ENCODE measurements at regions not wholly inside any gene's neighbourhood (a gene's known extent, or its start where the extent isn't known, plus 50 kb on each side); places are given as distances from the start of the nearest gene placed in this dataset.
"Not testable (repeated sequence)": the region's sequence is repeated elsewhere in the genome, so short reads cannot be mapped to it uniquely, and the experiment has no call there.

DNA sequence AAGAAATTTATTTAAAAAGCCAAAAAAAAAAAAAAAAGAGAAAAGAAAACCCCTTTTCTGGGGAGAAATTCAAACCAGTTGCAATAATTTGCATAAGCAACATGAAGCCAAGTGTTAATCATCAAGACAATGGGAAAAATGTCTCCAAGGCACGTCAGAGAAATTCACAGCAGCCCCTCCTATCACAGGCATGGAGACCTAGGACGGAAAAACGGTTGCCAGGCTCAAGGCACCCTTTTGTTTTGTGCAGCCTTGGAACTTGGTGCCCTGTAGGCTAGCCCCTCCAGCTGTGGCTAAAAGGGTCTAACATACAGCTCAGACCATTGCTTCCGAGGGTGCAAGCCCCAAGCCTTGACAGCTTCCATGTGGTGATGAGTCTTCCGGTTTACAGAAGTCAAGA lies 509.2 kb upstream of the SOX11 start:
- no peak for DNase-seq

DNA sequence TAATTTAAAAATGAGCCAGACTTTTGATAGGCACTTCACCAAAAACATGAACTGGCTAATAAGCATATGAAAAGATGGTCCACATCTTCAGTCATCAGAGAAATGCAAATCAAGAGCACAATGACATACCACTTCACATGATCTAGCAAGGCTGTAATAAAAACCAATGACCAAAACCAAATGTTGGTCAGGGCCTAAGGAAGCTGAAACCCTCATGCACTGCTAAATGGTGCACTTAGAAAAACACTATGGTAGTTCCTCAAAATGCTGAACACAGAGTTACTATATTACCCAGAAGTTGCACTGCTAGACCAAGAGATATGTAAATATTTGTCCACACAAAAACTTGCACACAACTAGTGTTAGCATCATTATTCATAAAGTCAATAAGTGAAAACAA lies 504.9 kb upstream of the SOX11 start:
- no peak for DNase-seq

DNA sequence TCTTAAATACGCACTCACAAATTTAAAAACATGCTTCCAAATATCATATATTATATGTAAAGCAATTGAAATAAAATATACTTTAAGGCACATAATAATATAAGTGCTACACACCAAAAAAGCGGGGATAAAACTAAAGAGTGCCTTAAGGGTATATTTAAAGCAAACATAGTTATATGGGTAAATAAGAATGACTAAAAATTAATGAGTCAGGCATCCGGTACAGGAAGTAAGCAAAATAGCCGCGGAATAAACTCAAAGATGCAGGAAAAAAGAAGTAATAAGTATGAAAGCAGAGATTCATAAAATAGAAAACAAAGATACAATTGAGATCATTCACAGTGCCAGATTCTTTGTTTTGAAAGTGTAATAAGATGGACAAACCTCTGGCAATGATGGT lies 503.5 kb upstream of the SOX11 start:
- no peak for DNase-seq

DNA sequence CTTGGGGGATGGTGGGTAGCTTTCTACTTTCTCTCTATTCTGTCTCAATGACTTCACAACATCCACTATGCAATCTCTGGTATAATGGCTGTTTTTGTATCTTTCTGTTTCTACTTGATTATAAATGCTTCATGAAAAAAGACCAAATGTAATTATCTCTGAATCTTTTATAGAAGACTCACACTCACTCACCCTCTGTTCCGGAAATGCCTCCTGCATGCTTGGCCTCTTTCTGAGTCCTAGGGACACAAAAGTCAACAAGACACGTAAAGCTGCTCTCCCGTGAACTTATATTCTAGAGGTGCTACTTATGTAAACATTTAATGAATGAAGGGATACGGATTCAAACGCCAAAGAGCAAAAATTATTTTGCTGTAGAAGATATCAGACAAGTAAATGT lies 502.2 kb upstream of the SOX11 start:
- no peak for DNase-seq

DNA sequence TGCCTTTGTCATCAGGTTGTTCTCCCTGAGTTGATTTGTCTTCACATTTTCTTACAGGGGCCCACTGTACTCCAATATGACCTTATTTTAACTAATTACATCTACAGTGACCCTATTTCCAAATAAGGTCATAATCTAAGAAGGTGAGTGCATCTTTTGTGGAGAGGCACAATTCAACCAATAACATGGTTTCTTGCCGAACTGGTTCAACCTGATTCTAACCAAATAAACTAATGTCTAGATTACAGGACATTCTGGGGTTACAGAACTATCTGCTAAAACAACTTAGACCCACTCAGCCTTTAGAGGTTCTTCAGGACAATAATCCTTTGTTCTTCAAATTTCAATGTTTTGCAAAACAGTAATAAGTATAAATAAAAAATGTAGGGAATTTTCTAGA lies 496.5 kb upstream of the SOX11 start:
- no peak for DNase-seq

DNA sequence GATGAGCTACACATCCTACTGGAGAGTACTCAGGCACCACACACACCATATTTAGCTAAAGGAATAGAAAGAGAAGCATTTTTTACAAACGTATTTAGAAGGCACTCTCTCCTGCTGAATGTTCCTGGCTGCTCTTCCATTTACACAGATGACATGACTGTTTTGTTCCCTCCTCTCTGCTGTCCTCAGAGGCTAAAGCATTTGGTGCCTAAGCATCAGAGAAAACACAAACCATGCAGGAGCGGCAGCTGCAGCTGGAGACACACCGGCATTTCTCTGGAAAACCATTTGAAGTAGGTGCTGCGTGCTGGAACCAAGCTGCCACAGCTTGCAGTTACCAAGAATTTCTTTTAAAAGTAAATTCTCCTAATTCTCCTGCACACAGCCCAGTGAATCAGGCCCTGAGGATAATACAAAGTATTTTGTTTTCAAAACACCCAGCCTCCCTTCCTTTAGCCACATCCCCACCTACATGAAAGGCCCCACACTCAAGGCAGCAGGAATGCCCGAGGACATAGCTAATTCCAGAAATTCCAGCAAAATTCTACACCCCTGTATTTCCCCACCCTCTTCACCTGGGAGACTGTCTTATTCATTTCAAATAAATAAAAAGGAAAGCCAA lies 488.9 kb upstream of the SOX11 start:
- DNase-seq: no peak

DNA sequence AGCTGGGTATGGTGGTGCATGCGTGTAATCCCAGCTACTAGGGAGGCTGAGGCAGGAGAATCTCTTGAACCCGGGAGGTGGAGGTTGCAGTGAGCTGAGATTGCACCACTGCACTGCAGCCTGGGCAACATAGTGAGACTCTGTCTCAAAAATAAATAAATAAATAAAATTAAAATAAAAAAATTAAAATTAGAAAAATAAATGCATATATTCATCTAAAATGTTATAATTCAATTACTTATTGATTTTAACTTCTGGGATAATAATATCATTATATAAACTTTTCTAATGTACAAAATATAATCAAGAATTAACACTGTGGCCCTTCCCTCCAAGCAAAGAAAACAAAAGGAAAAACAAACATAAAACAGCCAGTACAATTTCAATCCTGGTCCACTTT lies 485.4 kb upstream of the SOX11 start:
- not testable (repeated sequence) for DNase-seq

DNA sequence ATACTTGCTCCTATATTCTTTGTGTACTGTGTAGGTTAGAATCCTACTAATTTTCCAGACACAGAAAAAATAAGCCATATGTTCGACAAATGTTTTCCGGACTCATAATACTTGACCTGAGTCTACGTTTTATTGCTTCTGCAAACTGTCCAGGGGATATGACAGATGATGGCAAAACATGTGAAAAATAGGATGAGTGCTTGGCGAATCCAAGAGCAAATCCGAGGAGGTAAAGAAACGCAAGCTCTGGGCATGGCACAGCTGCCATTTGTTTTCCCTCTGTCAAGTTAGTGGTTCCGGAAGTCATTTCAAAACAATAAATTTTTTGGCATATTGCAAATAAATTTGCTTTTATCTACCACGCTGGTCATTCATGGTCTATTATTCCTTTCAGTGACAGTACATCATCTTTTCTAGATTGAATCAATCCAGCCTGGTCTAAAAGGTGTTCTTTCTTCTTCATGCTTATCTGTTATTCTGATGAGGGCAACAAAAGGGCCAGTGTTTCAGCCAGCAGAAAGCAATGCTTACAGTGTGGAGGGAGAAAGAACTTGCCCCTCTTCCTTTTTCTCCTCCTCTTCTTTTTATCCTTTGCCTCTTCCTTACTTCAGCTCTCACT lies 476.1 kb upstream of the SOX11 start:
- no peak for DNase-seq

DNA sequence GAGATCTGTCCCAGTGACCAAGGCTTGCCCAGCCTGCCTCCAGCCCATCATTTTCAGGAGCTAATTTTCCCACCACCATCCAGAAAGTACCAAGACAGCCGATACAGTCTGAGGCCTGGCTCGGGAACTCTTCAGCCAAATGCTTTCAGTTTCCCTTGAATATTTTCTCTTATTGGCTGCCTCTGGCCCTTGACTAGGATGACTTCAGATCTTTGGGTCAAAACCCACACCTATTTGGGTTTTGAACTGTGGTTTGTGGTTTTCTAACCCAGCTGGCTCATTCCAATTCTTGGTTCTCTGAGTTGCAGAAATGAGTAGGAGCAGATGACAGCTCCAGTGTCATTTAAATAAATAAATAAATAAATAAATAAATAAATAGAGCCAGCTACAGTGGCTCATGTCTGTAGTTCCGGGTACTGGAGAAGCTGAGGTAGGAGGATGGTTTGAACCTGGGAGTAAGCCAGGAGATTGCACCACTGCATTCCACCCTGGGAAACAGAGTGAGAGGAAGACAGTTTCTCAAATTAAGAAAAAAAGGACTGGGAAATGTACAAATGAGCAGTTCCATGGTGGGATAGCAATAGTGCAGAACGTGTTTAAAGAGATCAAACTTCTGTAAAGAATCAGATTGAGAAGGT lies 465.0 kb upstream of the SOX11 start:
- DNase-seq: no peak

DNA sequence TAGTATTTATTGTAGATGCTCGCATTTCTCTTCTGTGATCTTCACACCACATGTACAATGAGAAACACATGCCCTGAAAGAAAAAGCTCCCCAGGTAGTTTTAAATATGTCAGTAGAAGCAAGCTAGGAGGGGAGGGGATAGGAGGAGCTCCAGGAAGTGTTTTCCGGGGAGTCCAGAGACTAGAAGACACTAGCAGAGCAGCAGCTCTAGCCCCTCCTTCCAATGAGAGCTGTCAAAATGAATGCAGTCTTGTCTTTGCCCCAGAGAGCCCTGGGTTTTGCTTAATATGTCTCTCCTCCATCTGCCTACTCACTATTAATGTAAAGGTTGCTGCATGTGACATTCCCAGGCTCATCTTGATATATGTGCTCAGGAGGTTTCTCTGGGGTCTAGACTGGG lies 462.6 kb upstream of the SOX11 start:
- DNase-seq: no peak

DNA sequence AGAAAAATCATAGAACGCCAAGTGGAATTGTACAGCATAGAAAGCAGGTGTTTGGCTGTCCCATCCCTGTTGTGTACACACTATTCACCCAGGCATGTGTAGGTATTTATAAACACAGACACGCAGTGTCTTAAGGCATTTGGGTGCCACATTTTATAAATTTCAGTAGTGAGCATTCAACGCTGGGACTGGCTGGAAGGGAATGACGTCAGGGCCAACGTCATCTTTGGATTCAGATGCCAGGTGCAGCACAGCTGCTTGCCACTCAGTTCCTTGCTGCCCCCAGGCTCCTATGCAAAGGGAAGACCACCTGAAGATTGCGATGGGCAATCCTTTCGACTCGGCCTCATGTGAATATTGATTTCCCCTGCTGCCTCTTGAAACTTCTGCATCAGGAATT lies 461.7 kb upstream of the SOX11 start:
- no peak for DNase-seq

DNA sequence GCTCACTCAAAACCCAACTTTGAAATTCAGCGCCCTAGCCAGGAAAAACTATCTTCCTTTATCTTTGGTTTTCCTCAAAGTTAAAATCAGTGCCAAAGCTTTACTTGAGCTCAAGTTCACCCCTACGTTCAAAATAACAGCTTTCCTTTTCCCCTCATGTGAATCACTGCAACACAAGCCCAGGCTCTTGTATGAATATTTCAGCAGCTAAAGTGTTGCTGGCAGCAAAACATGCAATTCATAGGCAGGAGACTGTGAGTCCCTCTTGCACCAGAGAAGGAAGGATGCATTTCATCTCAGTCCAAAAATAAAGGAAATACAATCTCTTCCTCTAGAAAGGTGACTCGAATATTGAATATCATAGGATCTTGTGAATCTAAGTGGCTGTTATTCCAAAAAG lies 461.3 kb upstream of the SOX11 start:
- DNase-seq: no peak

DNA sequence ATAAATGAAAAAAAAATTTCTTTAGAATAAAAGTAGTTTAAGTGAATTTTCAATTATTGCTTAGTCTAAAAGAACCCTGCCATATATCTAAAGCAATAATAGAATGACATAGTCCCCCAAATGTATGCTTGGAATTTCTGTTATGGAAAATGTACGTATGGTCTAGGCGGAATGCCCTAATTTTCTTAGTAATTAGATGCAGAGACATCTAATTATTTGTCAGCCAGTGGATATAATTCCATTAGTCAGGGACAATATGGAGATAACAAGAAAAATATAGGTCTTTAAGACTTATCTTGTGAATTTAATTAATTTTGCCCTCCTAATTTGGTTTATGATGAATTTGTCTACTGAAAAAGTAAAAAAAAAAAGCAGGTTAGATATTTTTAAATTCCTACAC lies 460.9 kb upstream of the SOX11 start:
- no peak for DNase-seq

DNA sequence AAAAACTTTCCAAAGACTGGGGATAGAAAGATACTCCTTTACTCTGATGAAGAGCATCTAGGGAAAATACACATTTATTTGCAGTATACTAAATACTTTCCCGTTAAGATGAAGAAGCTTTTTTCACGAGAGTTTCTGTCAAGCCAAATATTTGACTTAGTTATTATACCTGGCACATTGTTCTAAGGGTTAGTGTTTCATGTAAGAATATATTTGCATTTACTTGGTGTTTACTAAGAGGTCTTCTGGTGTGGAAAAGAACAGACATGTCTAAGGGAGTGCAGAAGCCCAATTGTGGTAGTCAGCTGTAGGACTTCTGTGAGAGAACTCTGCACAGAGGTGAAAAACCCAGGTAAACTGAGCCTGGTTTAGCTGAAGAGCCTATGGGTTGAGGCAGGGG lies 457.6 kb upstream of the SOX11 start:
- no peak for DNase-seq

DNA sequence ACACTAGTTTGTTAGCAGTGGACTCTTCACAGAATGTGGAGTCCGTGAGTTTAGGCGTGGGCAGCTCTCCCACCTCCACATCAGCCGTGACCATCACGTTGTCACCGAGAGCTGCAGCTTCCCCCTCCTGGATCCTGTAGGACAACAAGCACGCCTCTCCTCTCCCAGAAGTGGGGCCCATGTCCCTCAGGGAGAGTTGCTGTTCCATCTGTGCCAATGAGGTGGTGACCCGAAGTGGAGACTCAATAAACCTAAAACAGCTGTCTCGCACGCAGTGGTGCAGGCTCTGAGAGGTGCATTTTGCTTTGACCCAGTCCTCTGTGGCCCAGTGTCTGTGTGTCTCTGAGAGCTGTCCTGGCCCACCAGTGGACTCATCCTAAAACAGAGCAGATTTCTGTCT lies 456.5 kb upstream of the SOX11 start:
- DNase-seq: no peak

DNA sequence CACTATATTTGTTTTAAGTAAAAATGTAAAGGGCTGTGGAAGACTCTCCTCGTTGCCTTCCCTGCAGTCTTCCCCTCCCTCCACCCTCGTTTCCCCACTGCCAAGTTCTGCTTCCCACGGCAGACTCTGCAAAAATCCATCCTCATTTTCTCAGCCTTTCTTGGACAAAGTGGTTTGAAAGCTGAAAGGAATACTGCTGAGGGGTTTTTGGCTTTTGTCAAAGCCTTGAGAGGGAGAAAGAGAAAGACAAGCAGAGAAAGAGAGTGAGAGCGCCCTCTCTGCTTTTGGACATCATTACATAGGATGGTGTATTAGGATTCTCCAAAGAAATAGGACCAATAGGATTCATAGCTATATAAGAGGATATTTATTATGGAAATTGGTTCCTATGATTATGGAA lies 455.9 kb upstream of the SOX11 start:
- no peak for DNase-seq

DNA sequence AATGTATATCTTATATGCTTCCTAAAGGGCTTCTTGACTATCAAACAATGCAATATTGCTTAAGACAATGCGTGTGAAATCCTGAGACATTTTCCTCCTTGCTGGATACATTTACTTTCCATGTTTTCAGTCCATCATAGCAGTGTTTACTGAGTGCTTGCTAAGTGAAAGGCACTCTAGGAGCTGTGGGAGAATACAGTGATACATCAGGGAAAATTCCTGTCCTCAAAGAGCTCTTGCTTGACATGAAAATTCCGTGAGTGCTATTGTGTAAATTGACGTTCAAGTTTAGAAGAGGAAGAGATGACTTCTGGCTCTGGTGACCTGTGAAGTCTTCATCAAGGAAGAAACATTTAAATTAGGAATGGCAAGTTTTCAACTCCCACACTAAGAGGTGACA lies 449.4 kb upstream of the SOX11 start:
- no peak for DNase-seq

DNA sequence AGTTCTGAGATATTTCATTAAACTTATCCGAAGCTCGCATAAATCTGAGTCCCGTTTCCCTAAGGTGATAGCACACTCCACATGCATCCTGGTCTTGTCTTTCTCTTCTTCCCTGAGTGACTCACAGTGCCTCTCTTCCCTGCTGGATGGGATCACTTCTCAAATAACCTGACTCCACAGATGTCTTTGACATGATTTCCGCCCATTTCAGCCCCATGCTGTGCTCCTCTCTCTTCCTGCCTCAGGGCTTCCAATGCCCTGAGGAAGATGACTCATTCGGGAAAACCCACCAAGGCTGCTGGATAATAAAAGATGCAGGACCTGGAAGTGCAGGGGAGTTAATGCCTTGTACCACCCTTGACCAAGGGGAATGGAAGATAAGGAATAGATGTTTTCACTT lies 441.7 kb upstream of the SOX11 start:
- no peak for DNase-seq

DNA sequence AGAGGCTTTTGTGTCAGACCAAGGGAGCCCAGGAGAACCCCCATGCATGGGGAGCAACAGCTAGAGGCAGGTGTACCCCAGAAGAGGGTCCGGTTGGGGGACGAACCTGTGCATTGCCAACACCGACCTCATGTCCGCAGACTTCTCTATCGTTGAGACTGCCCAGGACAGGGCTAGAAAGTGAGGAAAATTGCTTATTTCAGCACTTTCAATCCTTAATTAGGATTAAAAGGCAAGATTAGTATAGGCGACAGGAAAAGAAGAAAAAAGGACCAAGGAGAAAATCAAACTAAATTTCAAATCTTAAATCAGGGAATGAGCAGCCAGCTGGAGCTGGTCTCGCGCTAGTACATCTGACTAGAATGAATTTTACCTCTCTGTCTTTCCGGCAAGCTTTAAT lies 438.9 kb upstream of the SOX11 start:
- DNase-seq: no peak

DNA sequence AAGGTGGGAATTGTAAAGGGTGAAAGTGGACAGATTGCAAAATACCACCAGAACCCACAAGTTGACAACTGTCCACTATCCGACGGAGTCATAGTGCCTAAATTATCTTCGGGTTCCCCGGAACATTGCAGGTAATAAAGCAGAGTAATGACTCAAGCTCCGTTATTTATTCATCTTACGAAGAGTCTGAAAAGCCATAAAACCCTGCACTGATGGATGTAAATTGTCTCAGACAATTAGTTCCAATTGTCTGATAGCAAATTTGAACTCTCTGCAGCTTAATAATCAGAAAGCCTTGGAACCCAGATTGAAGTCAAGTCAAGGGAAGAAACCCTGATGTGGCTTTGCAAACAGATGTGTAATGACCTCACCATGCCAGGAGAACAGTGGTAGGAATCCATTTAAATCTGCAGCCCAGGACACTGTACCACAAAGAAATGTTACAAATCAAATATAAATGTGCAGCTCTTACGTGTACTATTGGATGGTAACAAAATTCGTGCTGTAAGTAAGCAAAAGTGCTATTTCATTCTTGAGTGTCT lies 437.3 kb upstream of the SOX11 start:
- DNase-seq: no peak

DNA sequence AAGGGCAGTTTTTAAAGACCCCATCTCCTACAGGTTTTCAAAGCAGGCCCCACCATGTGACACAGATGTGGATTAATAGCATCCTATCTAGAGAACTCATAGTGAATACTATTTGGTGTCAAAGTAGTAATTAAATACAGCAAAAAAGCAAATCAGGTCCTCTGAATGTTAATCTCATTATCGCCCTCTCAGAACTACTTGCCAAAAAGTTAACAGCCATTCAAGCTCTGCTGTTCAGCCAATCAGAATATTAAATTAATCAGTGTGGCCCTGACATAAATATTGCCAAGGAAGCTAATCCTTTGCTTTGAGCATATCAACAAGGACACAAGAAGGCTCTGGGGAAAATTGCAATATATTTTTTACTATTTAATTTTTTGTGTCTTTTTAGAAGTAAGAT lies 428.9 kb upstream of the SOX11 start:
- no peak for DNase-seq

DNA sequence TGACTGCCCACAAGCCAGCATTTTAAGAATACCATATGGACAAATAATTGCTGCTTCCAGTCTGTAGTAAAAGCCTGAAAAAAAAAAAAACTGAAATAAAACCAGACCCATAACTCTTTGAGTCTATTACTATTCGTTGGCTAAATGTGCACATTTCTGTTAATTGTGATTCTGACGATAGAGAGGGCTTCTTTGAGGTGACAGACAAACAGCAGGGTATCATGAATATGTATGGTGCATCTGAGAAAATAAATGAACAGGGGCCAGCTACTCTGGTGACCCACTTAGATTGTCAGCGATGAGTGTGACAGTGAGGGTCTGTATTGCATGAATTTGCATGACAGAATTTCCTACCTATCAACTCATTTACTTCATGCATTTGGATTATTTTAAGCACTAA lies 427.8 kb upstream of the SOX11 start:
- no peak for DNase-seq

DNA sequence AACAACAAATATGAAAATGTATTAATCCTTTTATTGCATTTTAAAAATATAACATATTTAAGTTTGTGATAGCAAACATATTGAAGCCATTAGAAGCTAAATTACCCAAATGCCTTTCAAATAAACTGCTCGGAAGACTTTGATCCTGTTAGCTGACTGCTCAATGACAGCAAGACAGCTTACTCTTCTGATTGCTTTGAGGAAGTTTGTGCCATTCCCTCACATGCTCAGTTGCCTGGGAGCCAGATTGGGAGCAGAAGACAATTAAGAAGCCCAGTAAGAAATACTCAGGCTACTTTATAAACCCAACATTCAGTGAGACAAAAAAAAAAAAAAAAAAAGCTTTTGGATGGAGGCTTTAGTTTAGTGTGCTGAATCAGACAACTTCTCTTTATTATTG lies 407.1 kb upstream of the SOX11 start:
- DNase-seq: no peak
